Thyroid gland (tissue), 4 donors: ENCODE measurements at regions not wholly inside any gene's neighbourhood (a gene's known extent, or its start where the extent isn't known, plus 50 kb on each side); places are given as distances from the start of the nearest gene placed in this dataset.

ENCODE experiments used
- CTCF ChIP-seq, 6 experiments: fragments of 200-600 bp in 3 of 6; fragments of 450-650 bp in 3 of 6; sonication (generic) in 3 of 6; IDR thresholded peaks; one replicate each; pipeline ENCODE4 v1.5.1; 2016 to 2019; ENCODE audit warnings: antibody characterized with exemption in 6 of 6, mild to moderate bottlenecking in 2 of 6, inconsistent platforms in 1 of 6, moderate library complexity in 1 of 6
- POLR2A ChIP-seq, 2 donors: fragments of 450-650 bp; IDR thresholded peaks; one replicate each; pipeline ENCODE4 v1.6.1; 2017; ENCODE audit warnings: antibody characterized with exemption in 2 of 2, mild to moderate bottlenecking in 2 of 2, moderate library complexity in 1 of 2

DNA sequence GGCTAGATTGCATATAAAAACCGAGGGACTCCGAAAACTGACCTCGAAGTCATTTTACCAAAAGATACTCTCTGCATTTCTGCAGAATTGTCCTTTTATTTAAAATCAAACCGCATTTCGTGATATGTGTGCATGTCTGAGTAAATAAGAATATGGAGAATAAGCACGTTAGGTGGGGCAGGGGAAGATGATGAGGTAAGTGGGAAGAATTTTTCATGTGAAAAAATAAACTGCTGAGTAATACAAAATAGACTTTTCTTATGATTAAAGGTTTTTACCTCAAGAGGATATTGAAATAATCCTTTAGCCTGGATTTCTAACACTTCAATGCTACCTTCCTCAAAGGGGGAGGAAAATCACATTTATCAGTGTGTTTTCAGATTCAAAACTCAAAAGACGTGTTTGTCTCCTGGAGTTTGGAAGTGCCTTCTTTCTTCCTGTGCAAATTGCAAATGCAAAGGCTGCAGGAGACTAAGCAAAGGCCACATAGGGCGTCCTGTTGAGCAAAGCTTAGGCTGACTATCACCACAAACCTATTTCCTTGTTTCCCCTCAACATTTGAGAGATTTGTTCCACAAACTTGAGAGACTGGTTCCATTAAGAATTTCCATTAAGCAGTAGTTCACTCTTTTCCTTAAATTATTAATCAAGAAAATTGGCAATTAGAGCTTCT is 813.5 kb downstream of the MCTP2 start:
- TF ChIP-seq CTCF (IDR thresholded peaks at IDR 0.05) (no peak), POLR2A (IDR thresholded peaks at IDR 0.05) (no peak)
